Right atrium auricular region (tissue), 2 donors: ENCODE measurements at regions not wholly inside any gene's neighbourhood (a gene's known extent, or its start where the extent isn't known, plus 50 kb on each side); places are given as distances from the start of the nearest gene placed in this dataset.

Experiments
- DNase-seq: peaks from one replicate; pipeline ENCODE4 v3.0.0-alpha.2; 2019; ENCODE audit warnings: low spot score
- H3K27ac ChIP-seq, 2 donors: fragments of 200-600 bp; sonication (generic); 1 replicate in 1 of 2; 2 replicates in 1 of 2; pipeline ENCODE4 v1.5.1; 2016 to 2019
- H3K27me3 ChIP-seq, 2 donors: fragments of 200-600 bp; sonication (generic); one replicate each; pipeline versions ENCODE4 v1.5.1 to v1.6.0; 2017 to 2019
- H3K36me3 ChIP-seq: fragments of 200-600 bp; sonication (generic); one replicate; pipeline ENCODE4 v1.5.1; 2016
- H3K4me1 ChIP-seq, 2 donors: fragments of 200-600 bp; sonication (generic); one replicate each; pipeline versions ENCODE4 v1.5.1 to v1.6.0; 2017 to 2019
- H3K4me3 ChIP-seq, 2 donors: fragments of 200-600 bp; sonication (generic); 1 replicate in 1 of 2; 2 replicates in 1 of 2; pipeline ENCODE4 v1.5.1; 2017 to 2019; ENCODE audit warnings: mild to moderate bottlenecking in 1 of 2, moderate library complexity in 1 of 2
- H3K9me3 ChIP-seq, 2 donors: fragments of 200-600 bp; sonication (generic); one replicate each; pipeline ENCODE4 v1.5.1; 2019
- CTCF ChIP-seq, 2 donors: fragments of 200-600 bp; sonication (generic); IDR thresholded peaks; one replicate each; pipeline ENCODE4 v1.5.1; 2019; ENCODE audit warnings: antibody characterized with exemption in 2 of 2

GRCh38 chr12:29971446-29971845, 187.7 kb upstream of the TMTC1 start:
- Histone ChIP-seq H3K27ac (no peak overlapping the region), H3K4me3 (no peak overlapping the region), H3K36me3 (no peaks in the 10 kb centered on the region), H3K27me3 (no peaks in the 10 kb centered on the region), H3K9me3 (no peaks in the 10 kb centered on the region), H3K4me1 (peaks cover 0 to 3% of the 10 kb centered on the region in 2 donors)
- no peak for DNase-seq
- TF ChIP-seq CTCF (IDR thresholded peaks at IDR 0.05) = no peak

GRCh38 chr12:29970501-29970900, 186.8 kb upstream of the TMTC1 start:
- Histone ChIP-seq H3K4me3 (no peak overlapping the region), H3K27ac (no peak overlapping the region), H3K27me3 (no peaks in the 10 kb centered on the region), H3K9me3 (no peaks in the 10 kb centered on the region), H3K4me1 (peaks cover 0 to 3% of the 10 kb centered on the region in 2 donors), H3K36me3 (no peaks in the 10 kb centered on the region)
- DNase-seq = no peak
- no peak for TF ChIP-seq CTCF (IDR thresholded peaks at IDR 0.05)

- no peak for DNase-seq
- no peaks in the 10 kb centered on the region for H3K36me3 ChIP-seq
- no peaks in the 10 kb centered on the region for H3K4me1 ChIP-seq
- TF ChIP-seq CTCF (IDR thresholded peaks at IDR 0.05) = no peak
- no peak overlapping the region for H3K4me3 ChIP-seq
- H3K9me3 ChIP-seq = no peaks in the 10 kb centered on the region
- H3K27me3 ChIP-seq = no peaks in the 10 kb centered on the region
- H3K27ac ChIP-seq = no peak overlapping the region
Observed at GRCh38 chr12:29962276-29963035, 178.7 kb upstream of the TMTC1 start.

- no peak for TF ChIP-seq CTCF (IDR thresholded peaks at IDR 0.05)
- H3K4me1 ChIP-seq = no peaks in the 10 kb centered on the region
- no peaks in the 10 kb centered on the region for H3K27me3 ChIP-seq
- H3K27ac ChIP-seq = no peak overlapping the region
- no peak overlapping the region for H3K4me3 ChIP-seq
- no peaks in the 10 kb centered on the region for H3K9me3 ChIP-seq
- DNase-seq = no peak
- no peaks in the 10 kb centered on the region for H3K36me3 ChIP-seq
Observed at GRCh38 chr12:29961231-29961630, 177.5 kb upstream of the TMTC1 start.

- no peak overlapping the region for H3K27ac ChIP-seq
- TF ChIP-seq CTCF (IDR thresholded peaks at IDR 0.05) = no peak
- no peaks in the 10 kb centered on the region for H3K9me3 ChIP-seq
- no peaks in the 10 kb centered on the region for H3K36me3 ChIP-seq
- no peak for DNase-seq
- no peak overlapping the region for H3K4me3 ChIP-seq
- H3K4me1 ChIP-seq = no peaks in the 10 kb centered on the region
- no peaks in the 10 kb centered on the region for H3K27me3 ChIP-seq
Observed at GRCh38 chr12:29960122-29960521, 176.4 kb upstream of the TMTC1 start.

- H3K9me3 ChIP-seq = no peaks in the 10 kb centered on the region
- H3K4me1 ChIP-seq = no peaks in the 10 kb centered on the region
- H3K27ac ChIP-seq = no peak overlapping the region
- no peaks in the 10 kb centered on the region for H3K36me3 ChIP-seq
- no peak for DNase-seq
- no peaks in the 10 kb centered on the region for H3K27me3 ChIP-seq
- no peak overlapping the region for H3K4me3 ChIP-seq
- TF ChIP-seq CTCF (IDR thresholded peaks at IDR 0.05) = no peak
Observed at GRCh38 chr12:29957835-29958234, 174.1 kb upstream of the TMTC1 start.
